Liver (tissue), 8 donors: ENCODE measurements at regions not wholly inside any gene's neighbourhood (a gene's known extent, or its start where the extent isn't known, plus 50 kb on each side); places are given as distances from the start of the nearest gene placed in this dataset.

ENCODE experiments used
- DNase-seq: peaks from one replicate; pipeline ENCODE4 v3.0.0-alpha.2; 2017; ENCODE audit warnings: low spot score
- H3K27ac ChIP-seq, 2 donors: one replicate each; pipeline ENCODE4 v1.7.0; 2013; ENCODE audit warnings: inconsistent platforms in 2 of 2, low read length in 2 of 2, control low read depth in 1 of 2, low read depth in 1 of 2, mild to moderate bottlenecking in 1 of 2
- H3K27me3 ChIP-seq, 4 donors: one replicate each; pipeline versions ENCODE4 v1.6.1 to v1.7.0; 2013; ENCODE audit warnings: low read length in 3 of 4, inconsistent platforms in 1 of 4, mild to moderate bottlenecking in 1 of 4, moderate library complexity in 1 of 4; ENCODE audit not compliant: control insufficient read depth in 4 of 4, insufficient read depth in 4 of 4
- H3K36me3 ChIP-seq, 4 donors: one replicate each; pipeline versions ENCODE4 v1.6.1 to v1.7.0; 2013; ENCODE audit warnings: low read length in 3 of 4, mild to moderate bottlenecking in 3 of 4, low read depth in 1 of 4, moderate library complexity in 1 of 4; ENCODE audit not compliant: control insufficient read depth in 4 of 4, insufficient read depth in 3 of 4
- H3K4me1 ChIP-seq, 4 donors: one replicate each; pipeline versions ENCODE4 v1.6.1 to v1.7.0; 2013; ENCODE audit warnings: low read length in 3 of 4, mild to moderate bottlenecking in 3 of 4, moderate library complexity in 1 of 4; ENCODE audit not compliant: control insufficient read depth in 4 of 4, insufficient read depth in 4 of 4
- H3K4me3 ChIP-seq, 3 donors: one replicate each; pipeline versions ENCODE4 v1.6.1 to v1.7.0; 2013; ENCODE audit warnings: low read length in 3 of 3, control low read depth in 1 of 3, low read depth in 1 of 3, mild to moderate bottlenecking in 1 of 3
- H3K9ac ChIP-seq, 2 donors: one replicate each; pipeline ENCODE4 v1.7.0; 2013; ENCODE audit warnings: low read length in 2 of 2, mild to moderate bottlenecking in 2 of 2, moderate library complexity in 2 of 2, control low read depth in 1 of 2, low read depth in 1 of 2
- H3K9me3 ChIP-seq, 4 donors: one replicate each; pipeline versions ENCODE4 v1.6.1 to v1.7.0; 2013; ENCODE audit warnings: low read length in 3 of 4; ENCODE audit not compliant: control insufficient read depth in 4 of 4
- ATF3 ChIP-seq: IDR thresholded peaks from 2 replicates; pipeline ENCODE4 v1.6.1; 2016; ENCODE audit warnings: antibody characterized with exemption
- CTCF ChIP-seq: fragments of 150-350 bp; IDR thresholded peaks from 2 replicates; pipeline ENCODE4 v1.5.1; 2017; ENCODE audit warnings: improper control_type of control experiment, low read depth, low read length; ENCODE audit not compliant: missing input control
- EGR1 ChIP-seq, 2 donors: IDR thresholded peaks; 2 replicates each; pipeline ENCODE4 v1.6.1; 2016 to 2018; ENCODE audit warnings: antibody characterized with exemption in 2 of 2, low read depth in 2 of 2
- FOXA1 ChIP-seq: IDR thresholded peaks from 2 replicates; pipeline ENCODE4 v1.6.1; 2016; ENCODE audit warnings: antibody characterized with exemption
- FOXA2 ChIP-seq: IDR thresholded peaks from 2 replicates; pipeline ENCODE4 v1.6.1; 2016; ENCODE audit warnings: antibody characterized with exemption
- GABPA ChIP-seq, 2 donors: IDR thresholded peaks in 1 of 2; conservative IDR thresholded peaks in 1 of 2; 2 replicates each; pipeline ENCODE4 v1.6.1; 2016; ENCODE audit warnings: antibody characterized with exemption in 2 of 2, mild to moderate bottlenecking in 1 of 2, moderate library complexity in 1 of 2
- HNF4A ChIP-seq, 2 donors: conservative IDR thresholded peaks; 2 replicates each; pipeline ENCODE4 v1.6.1; 2016; ENCODE audit warnings: antibody characterized with exemption in 2 of 2, mild to moderate bottlenecking in 2 of 2
- HNF4G ChIP-seq: IDR thresholded peaks from 2 replicates; pipeline ENCODE4 v1.6.1; 2016; ENCODE audit warnings: antibody characterized with exemption
- JUND ChIP-seq, 2 donors: IDR thresholded peaks; 2 replicates each; pipeline ENCODE4 v1.6.1; 2016; ENCODE audit warnings: antibody characterized with exemption in 2 of 2
- MAX ChIP-seq: IDR thresholded peaks from 2 replicates; pipeline ENCODE4 v1.6.1; 2016; ENCODE audit warnings: antibody characterized with exemption
- NR2F2 ChIP-seq: IDR thresholded peaks from 2 replicates; pipeline ENCODE4 v1.6.1; 2016; ENCODE audit warnings: antibody characterized with exemption
- RAD21 ChIP-seq, 2 donors: IDR thresholded peaks; 2 replicates each; pipeline ENCODE4 v1.6.1; 2016; ENCODE audit warnings: antibody characterized with exemption in 2 of 2, mild to moderate bottlenecking in 2 of 2
- REST ChIP-seq: IDR thresholded peaks from 2 replicates; pipeline ENCODE4 v1.6.1; 2016; ENCODE audit warnings: antibody characterized with exemption, mild to moderate bottlenecking
- RXRA ChIP-seq, 2 donors: IDR thresholded peaks; 2 replicates each; pipeline ENCODE4 v1.6.1; 2017 to 2018; ENCODE audit warnings: antibody characterized with exemption in 2 of 2, mild to moderate bottlenecking in 1 of 2
- SP1 ChIP-seq: IDR thresholded peaks from 2 replicates; pipeline ENCODE4 v1.6.1; 2018; ENCODE audit warnings: antibody characterized with exemption, mild to moderate bottlenecking
- TAF1 ChIP-seq: conservative IDR thresholded peaks from 2 replicates; pipeline ENCODE4 v1.6.1; 2016; ENCODE audit warnings: antibody characterized with exemption, mild to moderate bottlenecking
- YY1 ChIP-seq: IDR thresholded peaks from 2 replicates; pipeline ENCODE4 v1.6.1; 2016; ENCODE audit warnings: antibody characterized with exemption, mild to moderate bottlenecking
- ZBTB33 ChIP-seq: IDR thresholded peaks from 2 replicates; pipeline ENCODE4 v1.6.1; 2016; ENCODE audit warnings: antibody characterized with exemption
- WGBS: extraction: QIAGEN DNeasy Blood & Tissue Kit; methylation state at CpG from one replicate; pipeline ENCODE4 v1.1.7; 2013; 5-methylcytosine and 5-hydroxymethylcytosine counted together
- donor health status: healthy.
- donor health status: healthy.
- donor health status: healthy.
- donor health status: healthy.
- donor health status: healthy.

GRCh38 chr17:52255347-52255746, 96.8 kb upstream of the CA10 start (continued):
- TF ChIP-seq REST (no peak), FOXA1 (no peak), MAX (no peak), EGR1 (IDR thresholded peaks at IDR 0.05; ENCODE audit: low read depth in 2 of 2) (no peak), ATF3 (no peak), HNF4A (conservative IDR thresholded peaks at IDR 0.05) (no peak)

GRCh38 chr17:52244689-52245088, 86.2 kb upstream of the CA10 start:
- no peak overlapping the region for H3K4me3 ChIP-seq
- peaks cover 0 to 3% (median 2%) of the 10 kb centered on the region in 4 donors for H3K4me1 ChIP-seq
- 61% methylated on average over 2 of the region's 2 CpGs for WGBS
- no peaks in the 10 kb centered on the region for H3K9me3 ChIP-seq
- H3K9ac ChIP-seq: no peak overlapping the region
- no peak overlapping the region for H3K27ac ChIP-seq
- no peaks in the 10 kb centered on the region for H3K36me3 ChIP-seq
- DNase-seq: no peak
- no peak for TF ChIP-seq GABPA (IDR thresholded peaks at IDR 0.05 in 1 of 2, conservative IDR thresholded peaks at IDR 0.05 in 1 of 2)
- no peak for TF ChIP-seq CTCF
- peak; percentile 49 to 53 for TF ChIP-seq RXRA (IDR thresholded peaks at IDR 0.05)
- TF ChIP-seq ZBTB33: peak; percentile 24
- TF ChIP-seq MAX: no peak
- peak; percentile 61 for TF ChIP-seq SP1
- TF ChIP-seq TAF1: peak; percentile 42
- TF ChIP-seq YY1: peak; percentile 43
- peak; percentile 71 for TF ChIP-seq FOXA2
- no peak for TF ChIP-seq NR2F2
- no peak for TF ChIP-seq EGR1 (IDR thresholded peaks at IDR 0.05; ENCODE audit: low read depth in 2 of 2)
- TF ChIP-seq FOXA1: peak; percentile 62
- TF ChIP-seq ATF3: no peak
- peak in 1 of 2 donors; percentile 28 for TF ChIP-seq RAD21 (IDR thresholded peaks at IDR 0.05)
- peak; percentile 55 to 58 for TF ChIP-seq HNF4A (conservative IDR thresholded peaks at IDR 0.05)
- no peak for TF ChIP-seq HNF4G
- TF ChIP-seq JUND (IDR thresholded peaks at IDR 0.05): peak in 1 of 2 donors; percentile 72
- no peak for TF ChIP-seq REST
- no peaks in the 10 kb centered on the region for H3K27me3 ChIP-seq
